ENCODE measurements at regions not wholly inside any gene's neighbourhood (a gene's known extent, or its start where the extent isn't known, plus 50 kb on each side); places are given as distances from the start of the nearest gene placed in this dataset.
A peak's percentile ranks its signal among the peaks of the same experiment; 100 is the strongest.

GRCh38 chr20:11791835-11792567 is 125.7 kb upstream of the BTBD3 start:
- no peak for TF ChIP-seq CTCF (IDR thresholded peaks at IDR 0.05; ENCODE audit: poor library complexity, severe bottlenecking)
- peak; percentile 84 for DNase-seq (ENCODE audit: low spot score)
- peak; percentile 97 for ATAC-seq (ENCODE audit: low read depth)

GRCh38 chr20:11792568-11792953 is 125.1 kb upstream of the BTBD3 start:
- peak overlapping the region; percentile 97 for H3K27ac ChIP-seq (ENCODE audit: poor library complexity, severe bottlenecking)
- ATAC-seq (ENCODE audit: low read depth) (no peak), DNase-seq (ENCODE audit: low spot score) (no peak)
- TF ChIP-seq CTCF (IDR thresholded peaks at IDR 0.05; ENCODE audit: poor library complexity, severe bottlenecking): no peak
- H3K9me3 ChIP-seq (ENCODE audit: severe bottlenecking): no peaks in the 10 kb centered on the region
- no peaks in the 10 kb centered on the region for H3K27me3 ChIP-seq (ENCODE audit: insufficient read depth, poor library complexity, severe bottlenecking)
- H3K4me1 ChIP-seq (ENCODE audit: insufficient read depth, poor library complexity, severe bottlenecking): peaks cover 28% of the 10 kb centered on the region
- no peak overlapping the region for H3K4me3 ChIP-seq (ENCODE audit: severe bottlenecking)
- no peaks in the 10 kb centered on the region for H3K36me3 ChIP-seq (ENCODE audit: low read depth)

More at GRCh38 chr20:11791835-11792567, 125.7 kb upstream of the BTBD3 start:
- Histone ChIP-seq H3K27ac (ENCODE audit: poor library complexity, severe bottlenecking) (peak overlapping the region; percentile 97), H3K36me3 (ENCODE audit: low read depth) (no peaks in the 10 kb centered on the region), H3K4me1 (ENCODE audit: insufficient read depth, poor library complexity, severe bottlenecking) (peaks cover 28% of the 10 kb centered on the region), H3K4me3 (ENCODE audit: severe bottlenecking) (no peak overlapping the region), H3K9me3 (ENCODE audit: severe bottlenecking) (no peaks in the 10 kb centered on the region), H3K27me3 (ENCODE audit: insufficient read depth, poor library complexity, severe bottlenecking) (no peaks in the 10 kb centered on the region)

- no peak for ATAC-seq (ENCODE audit: low read depth)
- no peak for DNase-seq (ENCODE audit: low spot score)
- H3K4me3 ChIP-seq (ENCODE audit: severe bottlenecking): no peak overlapping the region
- H3K27me3 ChIP-seq (ENCODE audit: insufficient read depth, poor library complexity, severe bottlenecking): no peaks in the 10 kb centered on the region
- no peak overlapping the region for H3K27ac ChIP-seq (ENCODE audit: poor library complexity, severe bottlenecking)
- no peaks in the 10 kb centered on the region for H3K36me3 ChIP-seq (ENCODE audit: low read depth)
- no peaks in the 10 kb centered on the region for H3K9me3 ChIP-seq (ENCODE audit: severe bottlenecking)
- peaks cover 35% of the 10 kb centered on the region for H3K4me1 ChIP-seq (ENCODE audit: insufficient read depth, poor library complexity, severe bottlenecking)
- TF ChIP-seq CTCF (IDR thresholded peaks at IDR 0.05; ENCODE audit: poor library complexity, severe bottlenecking): no peak
Observed at GRCh38 chr20:11794525-11794924, 123.2 kb upstream of the BTBD3 start.

- H3K27me3 ChIP-seq (ENCODE audit: insufficient read depth, poor library complexity, severe bottlenecking): no peaks in the 10 kb centered on the region
- no peak overlapping the region for H3K4me3 ChIP-seq (ENCODE audit: severe bottlenecking)
- ATAC-seq (ENCODE audit: low read depth): no peak
- no peak overlapping the region for H3K27ac ChIP-seq (ENCODE audit: poor library complexity, severe bottlenecking)
- H3K9me3 ChIP-seq (ENCODE audit: severe bottlenecking): no peaks in the 10 kb centered on the region
- no peak for DNase-seq (ENCODE audit: low spot score)
- H3K4me1 ChIP-seq (ENCODE audit: insufficient read depth, poor library complexity, severe bottlenecking): peaks cover 39% of the 10 kb centered on the region
- TF ChIP-seq CTCF (IDR thresholded peaks at IDR 0.05; ENCODE audit: poor library complexity, severe bottlenecking): no peak
- no peaks in the 10 kb centered on the region for H3K36me3 ChIP-seq (ENCODE audit: low read depth)
Observed at GRCh38 chr20:11795071-11795615, 122.5 kb upstream of the BTBD3 start.

GRCh38 chr20:11796026-11796425 is 121.7 kb upstream of the BTBD3 start:
- Histone ChIP-seq H3K27me3 (ENCODE audit: insufficient read depth, poor library complexity, severe bottlenecking) (no peaks in the 10 kb centered on the region), H3K4me3 (ENCODE audit: severe bottlenecking) (no peak overlapping the region), H3K9me3 (ENCODE audit: severe bottlenecking) (no peaks in the 10 kb centered on the region), H3K36me3 (ENCODE audit: low read depth) (no peaks in the 10 kb centered on the region), H3K4me1 (ENCODE audit: insufficient read depth, poor library complexity, severe bottlenecking) (peaks cover 31% of the 10 kb centered on the region), H3K27ac (ENCODE audit: poor library complexity, severe bottlenecking) (no peak overlapping the region)
- ATAC-seq (ENCODE audit: low read depth): no peak
- DNase-seq (ENCODE audit: low spot score): no peak
- no peak for TF ChIP-seq CTCF (IDR thresholded peaks at IDR 0.05; ENCODE audit: poor library complexity, severe bottlenecking)

All from RWPE2 (cell line).